ENCODE measurements at regions not wholly inside any gene's neighbourhood (a gene's known extent, or its start where the extent isn't known, plus 50 kb on each side); places are given as distances from the start of the nearest gene placed in this dataset.

DNA sequence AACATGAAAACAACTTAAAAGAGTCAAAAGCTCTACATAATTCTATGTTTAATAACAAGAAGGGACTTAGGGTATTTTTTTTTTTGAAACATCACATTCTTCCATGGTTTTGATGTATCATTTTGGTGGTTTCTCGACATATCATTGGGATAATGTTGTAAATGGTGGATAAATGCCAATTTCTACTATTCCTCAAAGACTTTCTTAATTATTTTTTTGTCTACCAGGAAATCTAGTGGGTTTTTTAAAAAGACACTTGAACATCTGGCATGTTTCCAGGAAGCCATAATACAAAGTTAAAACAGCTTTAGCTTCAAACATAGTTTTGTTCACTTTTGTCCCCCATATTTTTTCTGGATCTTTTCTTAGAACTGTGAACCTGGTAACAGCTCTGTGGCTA, 200.4 kb downstream of the DKK1 start:
- Histone ChIP-seq H3K9me1 (replicated peaks; ENCODE audit: control insufficient read depth, extremely low read depth, insufficient read depth, low read length) (no peaks in the 10 kb centered on the region), H3K27ac (ENCODE audit: insufficient read depth, low read depth, low read length) (no peak overlapping the region), H3K36me3 (ENCODE audit: control insufficient read depth in 2 of 2, extremely low read depth in 1 of 2, insufficient read depth in 2 of 2, low read length in 2 of 2) (no peaks in the 10 kb centered on the region), H3K27me3 (ENCODE audit: control insufficient read depth in 2 of 2, insufficient read depth in 2 of 2, low read length in 2 of 2) (no peaks in the 10 kb centered on the region), H3K4me1 (ENCODE audit: control insufficient read depth, extremely low read depth, insufficient read depth, low read length) (no peaks in the 10 kb centered on the region), H2AFZ (ENCODE audit: low read depth, low read length) (no peak overlapping the region), H3K9me3 (replicated peaks; ENCODE audit: control insufficient read depth, insufficient read depth, low read length) (peaks cover 2% of the 10 kb centered on the region), H3K9ac (replicated peaks; ENCODE audit: extremely low read depth, insufficient read depth, low read length) (no peak overlapping the region), H4K20me1 (replicated peaks; ENCODE audit: control insufficient read depth, extremely low read depth, insufficient read depth, low read length) (no peaks in the 10 kb centered on the region), H3K4me2 (ENCODE audit: insufficient read depth, low read length) (no peak overlapping the region), H3K4me3 (replicated peaks in 1 of 3; ENCODE audit: insufficient read depth in 1 of 3, low read depth in 1 of 3, low read length in 3 of 3) (no peak overlapping the region), H3K79me2 (ENCODE audit: control insufficient read depth, insufficient read depth, low read length) (no peaks in the 10 kb centered on the region)
- FAIRE-seq = no peak
- no peak for DNase-seq (ENCODE audit: low read depth, low spot score)
- ChIA-PET POLR2A (no interaction called here), CTCF (interaction anchor here (0.8 to 1.2 kb wide), 2 partner anchors 52 to 207 kb away, joined by 3 to 5 read pairs; no protein-coding TSS in a partner anchor)
- intact Hi-C loops (cut with micrococcal nuclease) = no loop called here
- dilution Hi-C loops (cut with MboI; ENCODE audit: extremely low pct_ligation_motif_present, low sequenced_read_pairs) = no loop called here
- BruUV-seq (replicated peaks) = no TSS peak
- no peak for TF ChIP-seq EZH2 (IDR thresholded peaks at IDR 0.05; ENCODE audit: borderline replicate concordance, low read depth, low read length, severe bottlenecking)
- no peak for TF ChIP-seq JUN (IDR thresholded peaks at IDR 0.05; ENCODE audit: borderline replicate concordance, insufficient read depth, insufficient read length, low read depth)
- TF ChIP-seq POLR2AphosphoS5 (IDR thresholded peaks at IDR 0.05; ENCODE audit: insufficient read depth, low read depth, low read length) = no peak
- TF ChIP-seq, protein P1, sequence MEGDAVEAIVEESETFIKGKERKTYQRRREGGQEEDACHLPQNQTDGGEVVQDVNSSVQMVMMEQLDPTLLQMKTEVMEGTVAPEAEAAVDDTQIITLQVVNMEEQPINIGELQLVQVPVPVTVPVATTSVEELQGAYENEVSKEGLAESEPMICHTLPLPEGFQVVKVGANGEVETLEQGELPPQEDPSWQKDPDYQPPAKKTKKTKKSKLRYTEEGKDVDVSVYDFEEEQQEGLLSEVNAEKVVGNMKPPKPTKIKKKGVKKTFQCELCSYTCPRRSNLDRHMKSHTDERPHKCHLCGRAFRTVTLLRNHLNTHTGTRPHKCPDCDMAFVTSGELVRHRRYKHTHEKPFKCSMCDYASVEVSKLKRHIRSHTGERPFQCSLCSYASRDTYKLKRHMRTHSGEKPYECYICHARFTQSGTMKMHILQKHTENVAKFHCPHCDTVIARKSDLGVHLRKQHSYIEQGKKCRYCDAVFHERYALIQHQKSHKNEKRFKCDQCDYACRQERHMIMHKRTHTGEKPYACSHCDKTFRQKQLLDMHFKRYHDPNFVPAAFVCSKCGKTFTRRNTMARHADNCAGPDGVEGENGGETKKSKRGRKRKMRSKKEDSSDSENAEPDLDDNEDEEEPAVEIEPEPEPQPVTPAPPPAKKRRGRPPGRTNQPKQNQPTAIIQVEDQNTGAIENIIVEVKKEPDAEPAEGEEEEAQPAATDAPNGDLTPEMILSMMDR (IDR thresholded peaks at IDR 0.05; ENCODE audit: extremely low read depth in 1 of 2, insufficient read depth in 1 of 2, low read depth in 1 of 2, low read length in 2 of 2) = no peak
- TF ChIP-seq, protein P2, sequence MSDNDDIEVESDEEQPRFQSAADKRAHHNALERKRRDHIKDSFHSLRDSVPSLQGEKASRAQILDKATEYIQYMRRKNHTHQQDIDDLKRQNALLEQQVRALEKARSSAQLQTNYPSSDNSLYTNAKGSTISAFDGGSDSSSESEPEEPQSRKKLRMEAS (IDR thresholded peaks at IDR 0.05; ENCODE audit: insufficient read depth, insufficient read length) = no peak
- no peak for TF ChIP-seq GATA2 (IDR thresholded peaks at IDR 0.05; ENCODE audit: insufficient read depth, insufficient read length, low read depth, low read length)
